HG02970 (cell line): ENCODE measurements at regions not wholly inside any gene's neighbourhood (a gene's known extent, or its start where the extent isn't known, plus 50 kb on each side); places are given as distances from the start of the nearest gene placed in this dataset.
"Not testable (repeated sequence)": the region's sequence is repeated elsewhere in the genome, so short reads cannot be mapped to it uniquely, and the experiment has no call there.

Source experiments
- ATAC-seq: cut with Tn5 transposase; IDR thresholded peaks from one replicate; pipeline ENCODE4 v1.9.1; 2021; ENCODE audit warnings: mild to moderate bottlenecking, moderate library complexity, moderate number of reproducible peaks; ENCODE audit not compliant: unreplicated experiment, low FRiP score

GRCh38 chr5:124952566-124952965 lies 206.1 kb upstream of the ZNF608 start:
- peak; percentile 46 for ATAC-seq

DNA sequence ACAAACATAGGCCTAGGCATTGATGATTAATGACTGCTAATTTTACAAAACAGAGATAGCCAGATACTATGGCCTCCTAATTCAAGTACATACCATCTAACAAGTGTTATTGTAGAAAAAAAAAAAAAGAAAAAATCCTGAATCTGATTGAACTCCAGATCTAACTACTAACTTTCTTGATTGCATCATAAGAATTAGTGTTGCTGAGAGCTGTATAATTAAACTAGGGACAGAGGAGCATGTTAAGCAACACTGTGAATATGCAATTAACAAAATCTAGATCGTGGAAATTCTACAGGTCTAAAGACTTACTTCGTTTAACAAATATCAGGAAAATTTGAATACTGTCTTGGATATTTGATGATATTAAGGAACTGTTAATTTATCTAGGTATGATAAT lies 208.3 kb upstream of the ZNF608 start:
- ATAC-seq, result no peak

DNA sequence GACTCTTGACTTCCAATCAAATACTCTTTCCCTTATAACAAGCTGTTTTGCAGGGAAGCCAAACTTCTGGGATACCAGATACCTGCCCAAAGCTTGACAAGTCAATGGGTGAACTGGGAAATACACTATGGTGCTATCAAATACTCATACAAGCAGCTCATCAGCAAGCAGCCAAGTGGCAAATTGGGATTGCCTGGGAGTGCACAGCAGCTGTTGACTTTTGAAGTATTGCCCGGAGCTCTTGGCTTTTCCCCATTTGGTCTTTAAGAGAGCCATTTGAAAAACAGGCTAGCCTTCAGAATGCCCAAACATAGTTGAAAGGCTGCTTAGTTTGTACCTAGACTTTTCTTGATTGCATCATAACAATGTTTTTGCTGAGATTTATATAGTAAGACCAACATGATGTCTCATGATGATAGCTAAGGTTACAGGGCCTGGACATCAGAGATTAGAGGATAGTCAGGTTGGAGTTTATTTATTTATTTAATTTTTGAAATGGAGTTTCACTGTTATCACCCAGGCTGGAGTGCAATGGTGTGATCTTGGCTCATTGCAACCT lies 210.1 kb upstream of the ZNF608 start:
- ATAC-seq, result no peak

DNA sequence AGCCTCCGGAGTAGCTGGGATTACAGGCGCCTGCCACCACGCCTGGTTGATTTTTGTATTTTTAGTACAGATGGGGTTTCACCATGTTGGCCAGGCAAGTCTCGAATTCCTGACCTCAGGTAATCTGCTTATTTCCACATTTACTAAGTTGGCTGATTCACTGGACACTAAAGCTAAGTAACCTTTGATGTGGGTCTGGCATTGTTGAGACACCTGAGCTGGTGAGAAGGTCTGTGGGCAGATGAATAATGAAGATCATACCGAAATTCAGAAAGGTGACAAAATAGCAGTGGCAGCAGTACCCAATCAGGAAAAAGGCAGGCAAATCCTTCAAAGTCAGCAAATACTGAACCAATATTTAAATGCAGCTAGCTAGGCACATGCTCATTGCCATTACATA lies 210.6 kb upstream of the ZNF608 start:
- no peak for ATAC-seq

DNA sequence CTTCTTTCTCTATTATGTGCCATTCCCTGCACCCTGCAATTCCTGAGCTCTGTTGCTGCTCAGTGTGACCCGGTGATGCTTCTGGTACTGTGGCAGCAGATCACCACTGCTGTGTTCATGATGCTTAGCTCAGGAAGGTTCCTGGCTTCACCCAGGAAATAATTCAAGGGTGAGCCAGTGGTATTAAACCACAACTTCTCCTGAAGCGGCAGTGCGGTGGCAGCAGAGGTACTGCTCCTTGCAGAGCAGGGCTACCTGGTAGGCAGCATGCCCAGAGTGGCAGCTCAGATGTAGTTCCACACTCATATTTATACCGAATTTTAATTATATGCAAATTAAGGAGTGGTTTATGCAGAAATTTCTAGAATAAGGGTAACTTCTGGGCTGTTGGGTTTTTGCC lies 213.8 kb upstream of the ZNF608 start:
- ATAC-seq, result no peak

GRCh38 chr5:124961521-124961920 lies 215.1 kb upstream of the ZNF608 start:
- no peak for ATAC-seq

- ATAC-seq, result no peak
Measured at GRCh38 chr5:124962111-124962510, 215.7 kb upstream of the ZNF608 start.

DNA sequence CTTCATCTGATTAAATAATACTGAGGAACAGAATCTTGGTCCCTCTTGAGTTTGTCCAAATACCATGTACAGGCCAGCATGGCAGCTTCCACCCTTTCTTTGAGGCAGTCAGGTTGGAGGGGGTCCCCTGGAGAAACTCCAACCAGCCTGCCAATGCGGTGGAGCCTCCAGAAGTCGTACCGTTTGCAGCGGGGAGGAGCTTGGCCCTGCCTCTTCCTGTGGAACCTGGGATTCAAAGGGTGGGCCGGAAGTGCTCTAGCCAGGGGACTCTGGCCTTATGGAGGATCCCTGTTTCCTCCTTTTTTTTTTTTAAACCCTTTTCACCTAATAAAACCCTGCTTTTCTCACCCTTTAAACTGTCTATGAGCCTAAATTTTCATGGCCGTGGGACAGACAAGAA lies 216.3 kb upstream of the ZNF608 start:
- ATAC-seq, result no peak

DNA sequence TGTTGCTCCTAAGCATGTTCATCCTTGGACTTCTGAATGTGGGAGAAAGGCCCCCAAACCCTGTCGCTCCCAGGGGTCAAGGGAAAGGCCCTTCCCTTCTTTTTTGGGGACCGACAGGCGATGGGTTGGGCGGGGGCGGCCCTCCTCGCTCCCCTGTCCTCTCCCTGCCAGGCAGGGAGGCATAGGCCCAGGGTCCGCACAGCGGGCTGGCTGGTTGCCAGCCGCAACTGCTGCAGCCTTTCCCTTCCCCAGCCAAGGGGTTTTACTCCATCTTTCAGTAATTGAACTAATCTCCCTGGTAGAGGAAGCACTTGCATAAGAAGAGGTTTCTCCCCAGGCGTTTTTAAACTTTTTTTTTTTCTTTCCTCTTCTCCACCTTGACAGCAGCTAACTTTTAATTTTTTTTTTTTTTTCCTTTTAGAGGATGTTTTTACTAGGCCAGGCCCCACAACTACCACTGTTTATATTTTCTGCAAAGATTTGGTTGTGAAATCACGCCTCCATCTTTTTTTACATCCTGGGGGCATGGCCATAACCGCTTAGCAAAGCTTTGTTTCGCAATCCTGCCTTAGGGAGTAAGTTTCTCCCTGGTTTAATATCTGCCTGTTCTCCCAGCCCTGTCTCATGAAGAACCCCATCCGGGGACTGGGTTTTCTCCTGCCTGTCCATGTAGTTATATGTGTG lies 216.9 kb upstream of the ZNF608 start:
- no peak for ATAC-seq

- ATAC-seq, result not testable (repeated sequence)
Measured at GRCh38 chr5:124966741-124967140, 220.3 kb upstream of the ZNF608 start.

GRCh38 chr5:124970381-124970780 lies 223.9 kb upstream of the ZNF608 start:
- ATAC-seq, result not testable (repeated sequence)

GRCh38 chr5:124972703-124973102 lies 226.3 kb upstream of the ZNF608 start:
- ATAC-seq, result no peak

DNA sequence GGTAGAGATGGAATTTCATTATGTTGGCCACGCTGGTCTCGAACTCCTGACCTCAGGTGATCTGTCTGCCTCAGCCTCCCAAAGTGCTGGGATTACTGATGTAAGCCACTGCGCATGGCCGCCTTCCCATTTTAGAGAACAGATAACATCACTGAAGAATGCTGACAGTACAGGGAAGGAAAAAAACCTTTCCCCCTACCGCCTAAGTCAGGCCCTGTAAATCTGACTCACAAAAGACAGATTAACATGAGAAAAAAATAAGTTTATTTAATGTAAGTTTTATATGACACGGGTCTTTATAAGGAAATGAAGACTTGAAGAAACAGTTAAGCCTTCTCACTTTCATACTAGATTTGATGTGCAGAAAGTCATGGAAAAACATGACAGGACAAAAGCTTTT lies 227.2 kb upstream of the ZNF608 start:
- ATAC-seq, result no peak

- no peak for ATAC-seq
Measured at GRCh38 chr5:124976086-124976485, 229.6 kb upstream of the ZNF608 start.

GRCh38 chr5:124979251-124979650 lies 232.8 kb upstream of the ZNF608 start:
- no peak for ATAC-seq

- ATAC-seq, result no peak
Measured at GRCh38 chr5:124980163-124980941, 233.9 kb upstream of the ZNF608 start.

DNA sequence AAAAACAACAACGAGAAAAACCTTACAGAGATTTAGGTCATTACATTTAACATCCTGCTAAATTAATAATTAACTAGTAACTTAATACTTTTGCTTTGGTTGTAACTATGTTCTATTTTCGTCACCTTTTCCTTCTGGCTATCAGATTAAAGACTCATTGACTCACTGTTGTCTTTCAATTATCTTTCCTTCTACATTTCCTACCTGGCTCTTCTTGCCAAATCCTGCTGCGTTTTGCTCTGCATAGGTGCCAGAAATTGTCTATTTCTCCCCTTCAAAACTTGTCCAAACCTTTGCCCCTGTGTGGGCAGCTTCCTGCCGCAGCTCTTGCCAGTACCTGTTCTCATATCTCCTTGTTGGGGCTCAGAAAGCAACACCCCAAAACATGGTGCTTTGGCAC lies 235.5 kb upstream of the ZNF608 start:
- no peak for ATAC-seq

DNA sequence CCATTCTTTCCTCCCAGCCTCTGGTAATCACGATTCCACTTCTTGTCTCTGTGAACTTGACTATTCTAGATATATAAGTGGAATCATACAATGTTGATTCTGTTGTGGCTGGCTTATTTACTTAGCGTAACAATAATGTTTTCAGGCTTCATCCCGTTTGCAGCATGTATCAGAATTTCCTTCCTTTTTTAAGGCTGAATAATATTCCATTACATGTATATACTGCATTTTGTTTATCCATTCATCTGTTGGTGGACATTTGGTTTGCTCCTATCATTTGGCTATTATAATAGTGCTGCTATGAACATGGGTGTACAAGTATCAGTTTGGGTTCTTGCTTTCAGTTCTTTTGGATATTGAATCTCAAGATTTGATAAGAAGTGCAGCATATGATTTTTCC lies 239.7 kb upstream of the ZNF608 start:
- no peak for ATAC-seq

DNA sequence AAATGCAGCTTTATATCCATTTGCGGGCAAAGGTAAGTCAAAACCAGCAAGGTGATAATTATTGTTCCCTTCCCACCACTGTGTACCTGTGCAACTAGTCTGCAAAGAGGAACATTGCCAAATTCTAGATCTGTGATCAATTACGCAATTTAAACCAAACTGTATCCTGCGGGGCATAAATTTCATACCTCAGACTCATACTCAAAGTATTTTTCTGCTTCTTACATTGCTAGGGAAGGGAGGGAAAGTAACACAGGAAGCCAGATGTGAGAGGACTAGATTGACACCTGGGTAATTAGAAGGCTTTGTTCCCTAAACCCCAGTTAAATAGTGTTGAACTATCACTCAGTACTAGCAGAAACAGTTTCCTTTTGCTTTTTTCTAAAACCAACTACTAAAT lies 240.2 kb upstream of the ZNF608 start:
- no peak for ATAC-seq

- not testable (repeated sequence) for ATAC-seq
Measured at GRCh38 chr5:124987786-124988185, 241.3 kb upstream of the ZNF608 start.

GRCh38 chr5:124990723-124991122 lies 244.3 kb upstream of the ZNF608 start:
- ATAC-seq, result no peak

- no peak for ATAC-seq
Measured at GRCh38 chr5:124995421-124995820, 249.0 kb upstream of the ZNF608 start.
